ENCODE measurements at regions not wholly inside any gene's neighbourhood (a gene's known extent, or its start where the extent isn't known, plus 50 kb on each side); places are given as distances from the start of the nearest gene placed in this dataset.
"Not testable (repeated sequence)": the region's sequence is repeated elsewhere in the genome, so short reads cannot be mapped to it uniquely, and the experiment has no call there.

DNA sequence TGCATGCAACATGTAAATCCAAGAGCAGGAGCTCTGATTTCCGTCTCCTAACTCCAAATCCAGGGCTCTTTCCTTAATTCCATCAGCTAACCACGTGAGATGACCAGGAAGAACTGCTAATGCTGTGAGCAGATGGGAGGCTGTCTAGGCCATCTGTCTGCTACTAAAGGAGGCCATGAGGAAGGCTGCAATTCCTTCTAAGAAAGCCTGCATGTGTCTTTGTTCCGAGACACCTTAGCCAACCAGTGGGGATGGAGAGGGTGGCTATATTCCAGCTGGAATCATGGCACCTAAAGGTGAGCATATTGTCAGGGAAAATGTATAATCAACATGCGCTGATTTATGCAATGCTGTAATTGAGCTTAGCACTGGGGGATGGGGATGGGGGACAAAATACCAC is 267.2 kb upstream of the CDH5 start:
- Histone ChIP-seq H3K4me1 (ENCODE audit: low read length) (no peaks in the 10 kb centered on the region), H3K4me3 (ENCODE audit: low read length) (no peak overlapping the region), H2AFZ (ENCODE audit: low read length) (no peak overlapping the region), H3K9ac (ENCODE audit: low read length) (no peak overlapping the region), H3K9me3 (ENCODE audit: low read length) (no peaks in the 10 kb centered on the region), H3K27ac (ENCODE audit: low read length) (no peak overlapping the region), H3K9me2 (replicated peaks; ENCODE audit: insufficient read depth, low read length) (no peaks in the 10 kb centered on the region), H3K4me2 (ENCODE audit: low read depth, low read length, poor library complexity, severe bottlenecking) (no peak overlapping the region), H3K79me2 (ENCODE audit: low read length) (no peaks in the 10 kb centered on the region), H3K27me3 (ENCODE audit: low read length) (no peaks in the 10 kb centered on the region), H3K36me3 (ENCODE audit: insufficient read depth, low read length) (no peaks in the 10 kb centered on the region), H4K20me1 (ENCODE audit: insufficient read depth, low read depth, low read length) (no peaks in the 10 kb centered on the region)
- no peak for DNase-seq

GRCh38 chr16:66097751-66098150 is 268.7 kb upstream of the CDH5 start:
- no peak overlapping the region for H2AFZ ChIP-seq (ENCODE audit: low read length)
- no peaks in the 10 kb centered on the region for H3K9me2 ChIP-seq (replicated peaks; ENCODE audit: insufficient read depth, low read length)
- H3K79me2 ChIP-seq (ENCODE audit: low read length), result no peaks in the 10 kb centered on the region
- no peak overlapping the region for H3K4me2 ChIP-seq (ENCODE audit: low read depth, low read length, poor library complexity, severe bottlenecking)
- no peaks in the 10 kb centered on the region for H3K4me1 ChIP-seq (ENCODE audit: low read length)
- no peak overlapping the region for H3K27ac ChIP-seq (ENCODE audit: low read length)
- no peak overlapping the region for H3K4me3 ChIP-seq (ENCODE audit: low read length)
- no peaks in the 10 kb centered on the region for H4K20me1 ChIP-seq (ENCODE audit: insufficient read depth, low read depth, low read length)
- H3K9me3 ChIP-seq (ENCODE audit: low read length), result no peaks in the 10 kb centered on the region
- H3K36me3 ChIP-seq (ENCODE audit: insufficient read depth, low read length), result no peaks in the 10 kb centered on the region
- no peaks in the 10 kb centered on the region for H3K27me3 ChIP-seq (ENCODE audit: low read length)
- no peak for DNase-seq
- H3K9ac ChIP-seq (ENCODE audit: low read length), result no peak overlapping the region

GRCh38 chr16:66095676-66096075 is 270.8 kb upstream of the CDH5 start:
- Histone ChIP-seq H3K36me3 (ENCODE audit: insufficient read depth, low read length) (no peaks in the 10 kb centered on the region), H3K27me3 (ENCODE audit: low read length) (no peaks in the 10 kb centered on the region), H3K79me2 (ENCODE audit: low read length) (no peaks in the 10 kb centered on the region), H3K4me2 (ENCODE audit: low read depth, low read length, poor library complexity, severe bottlenecking) (no peak overlapping the region), H3K27ac (ENCODE audit: low read length) (no peak overlapping the region), H2AFZ (ENCODE audit: low read length) (no peak overlapping the region), H4K20me1 (ENCODE audit: insufficient read depth, low read depth, low read length) (no peaks in the 10 kb centered on the region), H3K9me2 (replicated peaks; ENCODE audit: insufficient read depth, low read length) (no peaks in the 10 kb centered on the region), H3K9ac (ENCODE audit: low read length) (no peak overlapping the region), H3K9me3 (ENCODE audit: low read length) (no peaks in the 10 kb centered on the region), H3K4me1 (ENCODE audit: low read length) (no peaks in the 10 kb centered on the region), H3K4me3 (ENCODE audit: low read length) (no peak overlapping the region)
- no peak for DNase-seq

GRCh38 chr16:66093191-66093590 is 273.3 kb upstream of the CDH5 start:
- Histone ChIP-seq H3K9me3 (ENCODE audit: low read length) (no peaks in the 10 kb centered on the region), H3K4me2 (ENCODE audit: low read depth, low read length, poor library complexity, severe bottlenecking) (no peak overlapping the region), H3K4me3 (ENCODE audit: low read length) (no peak overlapping the region), H3K9ac (ENCODE audit: low read length) (no peak overlapping the region), H2AFZ (ENCODE audit: low read length) (no peak overlapping the region), H3K4me1 (ENCODE audit: low read length) (no peaks in the 10 kb centered on the region), H3K9me2 (replicated peaks; ENCODE audit: insufficient read depth, low read length) (no peaks in the 10 kb centered on the region), H4K20me1 (ENCODE audit: insufficient read depth, low read depth, low read length) (no peaks in the 10 kb centered on the region), H3K36me3 (ENCODE audit: insufficient read depth, low read length) (no peaks in the 10 kb centered on the region), H3K27ac (ENCODE audit: low read length) (no peak overlapping the region), H3K27me3 (ENCODE audit: low read length) (no peaks in the 10 kb centered on the region), H3K79me2 (ENCODE audit: low read length) (no peaks in the 10 kb centered on the region)
- no peak for DNase-seq

DNA sequence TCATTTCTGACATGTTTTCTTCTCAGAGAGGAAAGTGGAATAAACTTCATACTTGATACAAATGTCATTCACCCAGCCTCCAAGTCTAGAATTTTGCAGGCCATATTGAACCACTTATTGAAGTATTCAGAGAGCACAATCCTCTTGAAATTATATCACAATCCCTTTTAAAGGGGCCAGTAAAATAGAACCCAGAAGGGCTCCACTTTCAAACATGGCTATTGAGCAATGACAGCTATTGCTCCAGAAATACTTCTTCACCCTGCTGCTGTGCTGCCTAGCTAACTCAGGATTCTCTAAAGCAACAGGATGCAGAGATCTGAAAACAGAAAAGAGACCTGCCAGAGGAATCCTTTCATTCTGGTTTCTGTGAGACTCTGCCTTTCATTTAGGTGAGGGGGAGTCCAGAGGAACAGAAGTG is 275.0 kb upstream of the CDH5 start:
- H3K4me2 ChIP-seq (ENCODE audit: low read depth, low read length, poor library complexity, severe bottlenecking), result no peak overlapping the region
- H3K4me1 ChIP-seq (ENCODE audit: low read length), result no peaks in the 10 kb centered on the region
- no peak for DNase-seq
- H3K36me3 ChIP-seq (ENCODE audit: insufficient read depth, low read length), result no peaks in the 10 kb centered on the region
- no peaks in the 10 kb centered on the region for H4K20me1 ChIP-seq (ENCODE audit: insufficient read depth, low read depth, low read length)
- H3K9ac ChIP-seq (ENCODE audit: low read length), result no peak overlapping the region
- H3K9me2 ChIP-seq (replicated peaks; ENCODE audit: insufficient read depth, low read length), result no peaks in the 10 kb centered on the region
- H2AFZ ChIP-seq (ENCODE audit: low read length), result no peak overlapping the region
- H3K4me3 ChIP-seq (ENCODE audit: low read length), result no peak overlapping the region
- no peaks in the 10 kb centered on the region for H3K27me3 ChIP-seq (ENCODE audit: low read length)
- no peaks in the 10 kb centered on the region for H3K79me2 ChIP-seq (ENCODE audit: low read length)
- H3K27ac ChIP-seq (ENCODE audit: low read length), result no peak overlapping the region
- no peaks in the 10 kb centered on the region for H3K9me3 ChIP-seq (ENCODE audit: low read length)

GRCh38 chr16:66088681-66089080 is 277.8 kb upstream of the CDH5 start:
- Histone ChIP-seq H3K4me1 (ENCODE audit: low read length) (no peaks in the 10 kb centered on the region), H3K4me2 (ENCODE audit: low read depth, low read length, poor library complexity, severe bottlenecking) (no peak overlapping the region), H3K27ac (ENCODE audit: low read length) (no peak overlapping the region), H3K4me3 (ENCODE audit: low read length) (no peak overlapping the region), H3K9me3 (ENCODE audit: low read length) (no peaks in the 10 kb centered on the region), H3K27me3 (ENCODE audit: low read length) (no peaks in the 10 kb centered on the region), H3K36me3 (ENCODE audit: insufficient read depth, low read length) (no peaks in the 10 kb centered on the region), H3K79me2 (ENCODE audit: low read length) (no peaks in the 10 kb centered on the region), H3K9ac (ENCODE audit: low read length) (no peak overlapping the region), H3K9me2 (replicated peaks; ENCODE audit: insufficient read depth, low read length) (no peaks in the 10 kb centered on the region), H2AFZ (ENCODE audit: low read length) (no peak overlapping the region), H4K20me1 (ENCODE audit: insufficient read depth, low read depth, low read length) (no peaks in the 10 kb centered on the region)
- no peak for DNase-seq

DNA sequence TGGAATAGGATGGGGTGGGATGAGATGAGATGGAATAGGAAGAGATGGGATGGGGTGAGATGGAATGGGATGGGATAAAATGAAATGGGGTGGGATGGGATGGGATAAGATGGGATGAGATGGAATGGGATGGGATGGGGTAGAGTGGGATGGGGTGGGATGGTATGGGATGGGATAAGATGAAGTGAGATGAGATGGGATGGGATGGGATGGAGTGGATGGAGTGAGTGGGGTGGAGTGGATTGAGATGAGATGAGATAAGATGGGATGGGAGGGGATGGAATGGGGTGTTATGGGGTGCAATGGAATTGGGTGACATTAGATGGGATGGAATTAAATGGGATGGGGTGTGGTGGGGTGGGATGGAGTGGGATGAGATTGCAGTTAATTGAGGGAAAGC is 279.2 kb upstream of the CDH5 start:
- Histone ChIP-seq H3K27me3 (ENCODE audit: low read length) (no peaks in the 10 kb centered on the region), H3K9me2 (replicated peaks; ENCODE audit: insufficient read depth, low read length) (no peaks in the 10 kb centered on the region), H3K36me3 (ENCODE audit: insufficient read depth, low read length) (no peaks in the 10 kb centered on the region), H3K4me2 (ENCODE audit: low read depth, low read length, poor library complexity, severe bottlenecking) (no peak overlapping the region), H4K20me1 (ENCODE audit: insufficient read depth, low read depth, low read length) (no peaks in the 10 kb centered on the region), H3K4me1 (ENCODE audit: low read length) (no peaks in the 10 kb centered on the region), H3K9me3 (ENCODE audit: low read length) (no peaks in the 10 kb centered on the region), H3K27ac (ENCODE audit: low read length) (no peak overlapping the region), H3K79me2 (ENCODE audit: low read length) (no peaks in the 10 kb centered on the region), H3K4me3 (ENCODE audit: low read length) (no peak overlapping the region), H3K9ac (ENCODE audit: low read length) (no peak overlapping the region), H2AFZ (ENCODE audit: low read length) (no peak overlapping the region)
- DNase-seq, result no peak

GRCh38 chr16:66085651-66086050 is 280.8 kb upstream of the CDH5 start:
- no peak for DNase-seq
- H3K9ac ChIP-seq (ENCODE audit: low read length), result no peak overlapping the region

DNA sequence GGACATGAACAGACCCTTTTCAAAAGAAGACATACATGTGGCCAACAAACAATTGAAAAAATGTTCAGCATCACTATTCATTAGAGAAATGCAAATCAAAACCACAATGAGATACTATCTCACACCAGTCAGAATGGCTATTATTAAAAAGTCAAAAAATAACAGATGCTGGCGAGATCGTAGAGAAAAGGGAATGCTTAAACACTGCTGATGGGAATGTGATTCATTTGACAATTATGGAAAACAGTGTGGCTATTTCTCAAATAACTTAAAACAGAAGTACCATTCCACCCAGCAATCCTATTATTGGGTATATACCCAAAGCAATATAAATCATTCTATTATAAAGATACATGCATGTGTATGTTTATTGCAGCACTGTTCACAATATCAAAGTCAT is 281.8 kb upstream of the CDH5 start:
- not testable (repeated sequence) for H3K36me3 ChIP-seq (ENCODE audit: insufficient read depth, low read length); H3K4me2 ChIP-seq (ENCODE audit: low read depth, low read length, poor library complexity, severe bottlenecking); H3K27ac ChIP-seq (ENCODE audit: low read length); DNase-seq; H4K20me1 ChIP-seq (ENCODE audit: insufficient read depth, low read depth, low read length); H3K4me3 ChIP-seq (ENCODE audit: low read length); H3K4me1 ChIP-seq (ENCODE audit: low read length); H3K9me2 ChIP-seq (replicated peaks; ENCODE audit: insufficient read depth, low read length); H3K27me3 ChIP-seq (ENCODE audit: low read length); H2AFZ ChIP-seq (ENCODE audit: low read length); H3K9me3 ChIP-seq (ENCODE audit: low read length); H3K79me2 ChIP-seq (ENCODE audit: low read length); H3K9ac ChIP-seq (ENCODE audit: low read length)

More at GRCh38 chr16:66085651-66086050, 280.8 kb upstream of the CDH5 start:
- Histone ChIP-seq H3K9me2 (replicated peaks; ENCODE audit: insufficient read depth, low read length) (no peaks in the 10 kb centered on the region), H2AFZ (ENCODE audit: low read length) (no peak overlapping the region), H3K27ac (ENCODE audit: low read length) (no peak overlapping the region), H3K4me1 (ENCODE audit: low read length) (no peaks in the 10 kb centered on the region), H3K9me3 (ENCODE audit: low read length) (no peaks in the 10 kb centered on the region), H3K79me2 (ENCODE audit: low read length) (no peaks in the 10 kb centered on the region), H3K4me3 (ENCODE audit: low read length) (no peak overlapping the region), H3K27me3 (ENCODE audit: low read length) (no peaks in the 10 kb centered on the region), H4K20me1 (ENCODE audit: insufficient read depth, low read depth, low read length) (no peaks in the 10 kb centered on the region), H3K4me2 (ENCODE audit: low read depth, low read length, poor library complexity, severe bottlenecking) (no peak overlapping the region), H3K36me3 (ENCODE audit: insufficient read depth, low read length) (no peaks in the 10 kb centered on the region)

All from Karpas-422 (cell line).